UCSD-AML1 (cell line): ENCODE measurements at regions not wholly inside any gene's neighbourhood (a gene's known extent, or its start where the extent isn't known, plus 50 kb on each side); places are given as distances from the start of the nearest gene placed in this dataset.

Experiments
- DNase-seq: peaks from one replicate; lab custom pipeline; 2025; ENCODE audit not compliant: unreplicated experiment; lab: John Stamatoyannopoulos, UW

GRCh38 chr18:71797554-71797953 is 746.6 kb downstream of the CBLN2 start:
- DNase-seq: no peak

DNA sequence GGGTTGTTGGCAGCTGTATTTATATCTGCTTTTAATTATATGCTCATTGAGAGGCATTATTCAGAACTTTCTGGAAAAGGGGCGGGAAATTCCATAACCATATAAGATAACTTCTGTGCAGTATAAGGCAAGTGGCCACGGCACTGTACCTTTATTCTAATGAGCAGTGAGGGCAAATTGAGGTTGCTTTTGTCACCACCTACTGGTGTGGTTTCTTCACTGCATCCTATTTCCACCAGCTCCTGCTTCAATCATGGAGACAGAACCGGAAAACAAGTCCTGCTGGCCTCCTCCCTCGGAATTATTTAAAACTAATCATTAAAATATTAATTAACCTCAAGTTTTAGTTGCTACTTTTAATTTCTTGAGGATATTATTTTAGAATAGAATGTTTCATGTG is 759.4 kb downstream of the CBLN2 start:
- no peak for DNase-seq

GRCh38 chr18:71760541-71760940 is 783.6 kb downstream of the CBLN2 start:
- DNase-seq: no peak

GRCh38 chr18:71754246-71754645 is 789.9 kb downstream of the CBLN2 start:
- no peak for DNase-seq

DNA sequence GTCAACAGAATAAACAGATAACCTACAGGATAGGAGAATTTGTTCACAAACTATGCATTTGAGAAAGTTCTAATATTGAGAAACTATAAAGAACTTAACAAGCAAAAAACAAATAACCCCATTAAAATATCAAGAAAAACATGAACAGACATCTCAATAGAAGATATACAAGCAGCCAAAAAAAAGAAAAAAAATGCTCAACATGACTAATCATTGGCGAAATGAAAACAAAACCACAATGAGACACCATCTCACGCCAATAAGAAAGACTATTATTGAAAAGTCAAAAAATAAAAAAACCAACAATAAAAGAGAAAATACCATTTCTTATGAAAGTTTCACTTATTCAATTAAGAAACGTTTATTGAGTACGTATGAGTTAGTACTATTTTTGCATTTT is 800.5 kb downstream of the CBLN2 start:
- DNase-seq: no peak

DNA sequence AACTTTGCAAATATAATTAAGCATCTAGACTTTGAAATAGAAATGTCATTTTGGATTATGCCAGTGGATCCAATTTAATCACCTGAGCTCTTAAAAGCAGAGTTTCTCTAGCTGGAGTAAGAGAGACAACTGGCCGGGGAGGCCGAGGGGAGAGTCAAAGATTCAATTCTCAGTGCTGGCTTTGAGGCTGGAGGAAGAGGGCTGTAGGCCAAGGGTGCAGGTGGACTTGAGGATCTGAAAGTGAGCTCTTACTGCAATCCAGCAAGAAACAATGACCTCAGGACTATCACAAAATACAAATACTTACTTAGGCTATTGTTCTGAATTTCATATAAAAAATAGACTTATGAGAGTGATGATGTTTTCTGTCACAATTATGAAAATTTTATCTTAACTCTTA is 814.5 kb downstream of the CBLN2 start:
- no peak for DNase-seq

DNA sequence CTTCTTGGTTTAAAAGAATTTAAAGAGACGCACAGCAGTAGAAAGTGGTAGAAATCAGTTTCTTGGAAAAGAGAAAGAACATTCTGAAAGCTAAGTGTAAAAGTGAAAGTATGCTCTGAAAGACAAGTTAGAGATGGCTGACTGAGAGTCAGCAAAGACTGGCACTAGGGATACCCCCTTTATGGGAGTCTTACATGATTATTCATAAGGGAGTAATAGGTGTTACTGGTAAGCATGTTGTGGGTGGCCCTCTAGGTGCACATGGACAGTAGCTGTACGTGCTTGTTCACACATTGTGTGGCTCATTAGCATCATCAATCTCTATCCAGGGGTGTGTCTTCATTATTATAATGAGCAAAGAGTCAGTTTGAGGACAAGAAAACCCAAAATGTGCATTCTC is 816.2 kb downstream of the CBLN2 start:
- DNase-seq: no peak

DNA sequence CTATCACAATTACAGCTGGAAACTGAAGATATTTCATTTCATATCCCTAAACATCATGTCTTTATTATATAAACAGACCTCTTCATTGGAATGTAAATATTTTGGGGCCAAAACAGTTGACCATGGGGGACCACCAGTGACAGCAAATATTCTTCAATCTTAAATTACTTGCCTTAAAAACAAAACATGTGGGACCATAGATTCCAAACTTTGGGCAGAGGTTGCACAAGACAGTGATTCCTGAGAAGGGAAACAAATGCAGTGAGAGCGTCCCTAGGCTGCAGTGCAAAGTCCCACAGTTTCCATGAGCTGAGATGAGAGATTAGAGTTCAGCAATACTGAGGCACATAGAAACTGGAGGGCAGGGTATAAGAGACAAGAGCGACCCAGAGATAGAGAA is 818.9 kb downstream of the CBLN2 start:
- no peak for DNase-seq

- no peak for DNase-seq
Observed at GRCh38 chr18:71707985-71708500, 836.1 kb downstream of the CBLN2 start.

DNA sequence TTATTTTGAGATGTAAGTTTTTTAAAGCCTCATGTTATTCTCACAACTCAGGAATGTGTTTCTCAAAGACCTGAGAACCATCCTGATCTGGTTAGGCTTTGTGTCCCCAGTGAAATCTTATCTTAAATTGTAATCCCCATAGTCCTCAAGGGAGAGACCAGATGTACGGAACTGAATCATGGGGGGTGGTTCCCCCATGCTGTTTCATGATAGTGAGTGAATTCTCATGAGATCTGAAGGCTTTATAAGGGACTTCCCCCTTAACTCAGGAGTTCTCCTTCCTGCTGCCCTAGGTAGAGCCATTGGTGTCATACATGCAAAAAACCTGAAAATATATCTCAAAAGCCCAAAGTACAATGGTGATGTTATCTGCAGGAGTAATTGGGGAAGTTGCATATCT is 836.7 kb downstream of the CBLN2 start:
- no peak for DNase-seq

- no peak for DNase-seq
Observed at GRCh38 chr18:71689416-71690160, 854.6 kb downstream of the CBLN2 start.

DNA sequence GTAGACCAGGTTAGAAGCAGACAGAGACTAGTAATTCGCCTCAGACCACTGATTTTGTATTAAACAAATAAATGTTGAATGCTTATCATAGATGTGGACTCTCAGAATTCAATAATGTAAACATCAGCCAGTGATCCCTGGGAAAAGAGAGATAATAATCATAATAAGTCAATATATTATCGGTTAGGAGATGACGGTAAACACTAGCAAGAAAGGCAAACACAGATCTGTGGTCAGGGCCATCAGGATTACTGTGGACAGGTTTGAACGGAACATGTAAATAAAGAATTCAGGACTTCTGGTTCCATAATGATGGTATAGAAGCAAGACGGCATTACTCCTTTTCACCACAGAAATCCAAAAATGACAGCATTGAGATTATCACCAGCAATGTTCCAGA is 861.6 kb downstream of the CBLN2 start:
- no peak for DNase-seq

GRCh38 chr18:71678144-71678543 is 866.0 kb downstream of the CBLN2 start:
- DNase-seq: no peak

DNA sequence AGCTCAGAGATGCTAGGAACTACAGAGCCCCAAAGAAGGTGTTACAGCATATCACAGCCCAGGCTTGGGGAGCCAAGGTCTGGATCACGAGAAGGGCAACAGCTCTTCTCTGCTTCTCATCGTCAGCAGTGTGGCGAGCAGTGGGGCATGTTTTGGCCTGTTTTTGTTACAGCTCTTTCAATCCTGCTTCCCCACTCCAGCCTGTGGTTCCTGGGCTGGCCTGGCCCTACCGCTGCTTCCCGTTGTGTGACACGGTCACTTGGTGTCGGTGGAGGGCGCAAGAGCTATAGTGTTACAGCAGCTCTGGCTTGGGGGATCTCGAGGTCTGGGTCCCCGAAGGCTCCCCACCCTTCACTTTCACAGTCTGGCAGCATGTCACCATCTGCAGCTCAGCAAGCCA is 870.2 kb downstream of the CBLN2 start:
- DNase-seq: no peak

DNA sequence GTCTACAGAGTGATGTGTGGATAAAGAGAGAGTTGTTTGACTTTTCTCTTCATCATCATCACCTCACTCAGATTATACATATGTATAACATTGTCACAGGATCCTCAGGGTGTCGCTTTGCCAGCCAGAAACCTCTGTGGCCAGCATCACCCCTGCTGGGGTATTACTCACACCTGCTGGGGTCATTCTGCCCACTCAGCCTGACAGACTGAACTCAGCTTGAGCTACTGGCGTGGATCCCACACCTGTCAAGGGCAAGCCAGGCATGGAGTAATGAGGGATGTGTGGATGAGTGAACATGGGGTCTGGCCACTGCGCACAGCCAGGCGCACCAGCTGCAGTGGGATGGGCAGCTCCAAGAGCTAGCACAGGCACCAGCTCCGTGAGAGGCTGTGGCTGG is 870.6 kb downstream of the CBLN2 start:
- DNase-seq: no peak

GRCh38 chr18:71666481-71666880 is 877.7 kb downstream of the CBLN2 start:
- no peak for DNase-seq

GRCh38 chr18:71665131-71665530 is 879.0 kb downstream of the CBLN2 start:
- no peak for DNase-seq

- no peak for DNase-seq
Observed at GRCh38 chr18:71643822-71644221, 900.3 kb downstream of the CBLN2 start.

DNA sequence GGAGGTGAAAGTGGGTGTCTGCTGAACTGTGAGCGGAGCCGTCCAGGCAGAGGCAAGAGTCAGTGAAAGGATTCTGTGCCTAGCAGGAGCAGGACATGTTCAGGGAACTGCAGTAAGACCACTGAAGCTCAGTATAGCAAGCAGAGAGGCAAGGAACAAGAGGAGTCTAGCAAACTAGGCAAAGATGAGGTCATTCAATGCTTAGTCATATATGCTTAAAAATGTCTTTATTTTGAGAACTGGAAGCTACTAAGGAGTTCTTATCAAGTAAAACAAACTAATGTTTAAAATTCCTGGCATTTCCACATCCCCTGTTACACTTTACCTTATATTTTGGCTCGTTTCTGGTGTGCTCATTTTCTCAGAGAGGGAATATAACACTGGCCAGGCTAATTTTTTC is 913.4 kb downstream of the CBLN2 start:
- DNase-seq: no peak

GRCh38 chr18:71625556-71626090 is 918.5 kb downstream of the CBLN2 start:
- no peak for DNase-seq

DNA sequence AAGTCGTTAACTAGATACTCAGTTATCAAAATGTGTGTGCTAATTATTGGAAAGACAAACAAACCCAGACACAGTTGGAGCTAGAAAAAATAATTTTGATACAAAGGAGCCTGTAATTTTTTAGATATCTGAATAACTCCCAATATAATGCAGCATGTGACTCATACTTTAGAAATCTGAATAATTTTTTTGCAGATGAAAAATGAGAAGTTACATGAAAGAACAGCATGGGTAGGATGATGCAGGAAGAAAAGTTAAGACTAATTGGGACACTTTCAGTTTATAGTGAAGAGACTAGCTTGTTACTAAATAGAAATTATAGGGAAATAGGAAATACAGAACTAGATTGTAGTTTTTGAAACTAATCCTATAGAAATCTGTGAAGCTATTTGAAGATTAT is 945.8 kb downstream of the CBLN2 start:
- DNase-seq: no peak

- DNase-seq: no peak
Observed at GRCh38 chr18:71597219-71597618, 946.9 kb downstream of the CBLN2 start.

- DNase-seq: no peak
Observed at GRCh38 chr18:71583252-71583651, 960.9 kb downstream of the CBLN2 start.
